ENCODE measurements at regions not wholly inside any gene's neighbourhood (a gene's known extent, or its start where the extent isn't known, plus 50 kb on each side); places are given as distances from the start of the nearest gene placed in this dataset.

- H3K27ac ChIP-seq (ENCODE audit: low read length) = no peak overlapping the region
- H3K36me3 ChIP-seq (ENCODE audit: insufficient read depth, low read length) = no peaks in the 10 kb centered on the region
- peaks cover 29% of the 10 kb centered on the region for H3K27me3 ChIP-seq (ENCODE audit: insufficient read depth, low read depth, low read length)
- no peaks in the 10 kb centered on the region for H3K9me3 ChIP-seq (ENCODE audit: low read length)
- H3K9me2 ChIP-seq (ENCODE audit: insufficient read depth, low read length) = no peaks in the 10 kb centered on the region
- H3K9ac ChIP-seq (ENCODE audit: low read length) = no peak overlapping the region
- no peak overlapping the region for H3K4me3 ChIP-seq (ENCODE audit: low read length)
- no peak for TF ChIP-seq TAF1 (IDR thresholded peaks at IDR 0.05; ENCODE audit: low read depth)
- TF ChIP-seq CTCF (IDR thresholded peaks at IDR 0.05; ENCODE audit: poor library complexity, severe bottlenecking) = no peak
- TF ChIP-seq REST (IDR thresholded peaks at IDR 0.05; ENCODE audit: borderline replicate concordance) = no peak
- TF ChIP-seq RAD21 (conservative IDR thresholded peaks at IDR 0.05) = no peak
- TF ChIP-seq POLR2AphosphoS5 (IDR thresholded peaks at IDR 0.05) = no peak
- no peak for TF ChIP-seq EZH2 (IDR thresholded peaks at IDR 0.05; ENCODE audit: borderline replicate concordance, insufficient read depth, low read length, poor library complexity, severe bottlenecking)
- TF ChIP-seq MXI1 (conservative IDR thresholded peaks at IDR 0.05; ENCODE audit: poor library complexity, severe bottlenecking) = no peak
- TF ChIP-seq SMC3 (conservative IDR thresholded peaks at IDR 0.05; ENCODE audit: poor library complexity) = no peak
- no peak for TF ChIP-seq EP300 (conservative IDR thresholded peaks at IDR 0.05; ENCODE audit: poor library complexity, severe bottlenecking)
- H3K79me2 ChIP-seq (replicated peaks; ENCODE audit: insufficient read depth, low read length) = no peaks in the 10 kb centered on the region
- no peak overlapping the region for H2AFZ ChIP-seq (ENCODE audit: low read depth, low read length)
- H3K4me2 ChIP-seq (ENCODE audit: low read length) = no peak overlapping the region
- no peaks in the 10 kb centered on the region for H4K20me1 ChIP-seq (ENCODE audit: insufficient read depth)
- H3F3A ChIP-seq (ENCODE audit: insufficient read depth, low read length, poor library complexity, severe bottlenecking) = no peaks in the 10 kb centered on the region
Measured at GRCh38 chr22:22167791-22168189, 76.8 kb upstream of the VPREB1 start.

GRCh38 chr22:22166941-22167713 is 77.5 kb upstream of the VPREB1 start:
- Histone ChIP-seq H3K9me2 (ENCODE audit: insufficient read depth, low read length) (no peaks in the 10 kb centered on the region), H3K79me2 (replicated peaks; ENCODE audit: insufficient read depth, low read length) (no peaks in the 10 kb centered on the region), H3K36me3 (ENCODE audit: insufficient read depth, low read length) (no peaks in the 10 kb centered on the region), H3K27ac (ENCODE audit: low read length) (no peak overlapping the region), H3K9ac (ENCODE audit: low read length) (no peak overlapping the region), H3K27me3 (ENCODE audit: insufficient read depth, low read depth, low read length) (peaks cover 29% of the 10 kb centered on the region), H3K4me3 (ENCODE audit: low read length) (no peak overlapping the region), H4K20me1 (ENCODE audit: insufficient read depth) (no peaks in the 10 kb centered on the region), H3K9me3 (ENCODE audit: low read length) (no peaks in the 10 kb centered on the region), H3K4me2 (ENCODE audit: low read length) (no peak overlapping the region), H2AFZ (ENCODE audit: low read depth, low read length) (no peak overlapping the region), H3F3A (ENCODE audit: insufficient read depth, low read length, poor library complexity, severe bottlenecking) (no peaks in the 10 kb centered on the region)
- no peak for TF ChIP-seq TAF1 (IDR thresholded peaks at IDR 0.05; ENCODE audit: low read depth)
